ENCODE measurements at regions not wholly inside any gene's neighbourhood (a gene's known extent, or its start where the extent isn't known, plus 50 kb on each side); places are given as distances from the start of the nearest gene placed in this dataset.
"Not testable (repeated sequence)": the region's sequence is repeated elsewhere in the genome, so short reads cannot be mapped to it uniquely, and the experiment has no call there.

- H3K4me1 Mint-ChIP-seq (ENCODE audit: low read depth): peaks cover 50% of the 10 kb centered on the region
- no peaks in the 10 kb centered on the region for H3K9me3 Mint-ChIP-seq
- H3K27me3 Mint-ChIP-seq (ENCODE audit: low read depth): no peaks in the 10 kb centered on the region
- H3K27ac Mint-ChIP-seq: no peak overlapping the region
- intact Hi-C loops (cut with micrococcal nuclease): loop anchor here (10.0 kb wide), 1 partner anchor 59 kb away; no protein-coding TSS in a partner anchor
- CTCF ChIA-PET: no interaction called here
- no peak overlapping the region for H3K4me3 Mint-ChIP-seq
- peaks cover 13% of the 10 kb centered on the region for H3K36me3 Mint-ChIP-seq (ENCODE audit: low read depth)
- no peak for DNase-seq
Observed at GRCh38 chr18:46236156-46236555, 132.0 kb downstream of the HAUS1 start.

GRCh38 chr18:46237891-46238290, 133.7 kb downstream of the HAUS1 start:
- no peak for DNase-seq
- CTCF ChIA-PET: no interaction called here
- H3K27ac Mint-ChIP-seq: no peak overlapping the region
- no peaks in the 10 kb centered on the region for H3K9me3 Mint-ChIP-seq
- intact Hi-C loops (cut with micrococcal nuclease): loop anchor here (10.0 kb wide), 1 partner anchor 57 kb away; no protein-coding TSS in a partner anchor
- no peaks in the 10 kb centered on the region for H3K27me3 Mint-ChIP-seq (ENCODE audit: low read depth)
- no peak overlapping the region for H3K4me3 Mint-ChIP-seq
- H3K36me3 Mint-ChIP-seq (ENCODE audit: low read depth): peaks cover 13% of the 10 kb centered on the region
- peaks cover 44% of the 10 kb centered on the region for H3K4me1 Mint-ChIP-seq (ENCODE audit: low read depth)

- H3K27me3 Mint-ChIP-seq (ENCODE audit: low read depth): no peaks in the 10 kb centered on the region
- no peak for DNase-seq
- no peak overlapping the region for H3K4me3 Mint-ChIP-seq
- H3K4me1 Mint-ChIP-seq (ENCODE audit: low read depth): peaks cover 44% of the 10 kb centered on the region
- CTCF ChIA-PET: interaction anchor here (1.0 to 1.5 kb wide), 3 partner anchors 18 to 66 kb away, joined by 3 to 7 read pairs (median 4); a partner anchor contains a TSS
- H3K36me3 Mint-ChIP-seq (ENCODE audit: low read depth): peaks cover 12% of the 10 kb centered on the region
- H3K27ac Mint-ChIP-seq: no peak overlapping the region
- intact Hi-C loops (cut with micrococcal nuclease): loop anchor here (10.0 kb wide), 1 partner anchor 55 kb away; no protein-coding TSS in a partner anchor
- H3K9me3 Mint-ChIP-seq: no peaks in the 10 kb centered on the region
Observed at GRCh38 chr18:46239549-46239948, 135.4 kb downstream of the HAUS1 start.

GRCh38 chr18:46239998-46240397, 135.8 kb downstream of the HAUS1 start:
- Mint-ChIP-seq H3K27me3 (ENCODE audit: low read depth) (no peaks in the 10 kb centered on the region), H3K4me1 (ENCODE audit: low read depth) (peaks cover 43% of the 10 kb centered on the region), H3K27ac (no peak overlapping the region), H3K4me3 (no peak overlapping the region), H3K36me3 (ENCODE audit: low read depth) (peaks cover 12% of the 10 kb centered on the region), H3K9me3 (no peaks in the 10 kb centered on the region)
- no peak for DNase-seq
- intact Hi-C loops (cut with micrococcal nuclease): loop anchor here (10.0 kb wide), 1 partner anchor 55 kb away; no protein-coding TSS in a partner anchor
- CTCF ChIA-PET: interaction anchor here (0.9 to 1.5 kb wide), 4 partner anchors 19 to 137 kb away, joined by 3 to 7 read pairs (median 4); a partner anchor contains a TSS

GRCh38 chr18:46241393-46241792, 137.2 kb downstream of the HAUS1 start:
- Mint-ChIP-seq H3K4me1 (ENCODE audit: low read depth) (peaks cover 44% of the 10 kb centered on the region), H3K36me3 (ENCODE audit: low read depth) (peaks cover 12% of the 10 kb centered on the region)
- intact Hi-C loops (cut with micrococcal nuclease); H3K4me3 Mint-ChIP-seq; H3K27me3 Mint-ChIP-seq (ENCODE audit: low read depth); H3K27ac Mint-ChIP-seq; CTCF ChIA-PET; H3K9me3 Mint-ChIP-seq; DNase-seq: not testable (repeated sequence)

GRCh38 chr18:46242183-46242582, 138.0 kb downstream of the HAUS1 start:
- Mint-ChIP-seq H3K27ac (no peak overlapping the region), H3K4me1 (ENCODE audit: low read depth) (peaks cover 46% of the 10 kb centered on the region), H3K9me3 (no peaks in the 10 kb centered on the region), H3K27me3 (ENCODE audit: low read depth) (no peaks in the 10 kb centered on the region), H3K4me3 (no peak overlapping the region), H3K36me3 (ENCODE audit: low read depth) (peaks cover 10% of the 10 kb centered on the region)
- intact Hi-C loops (cut with micrococcal nuclease): no loop called here
- CTCF ChIA-PET: no interaction called here
- DNase-seq: no peak

- CTCF ChIA-PET: interaction anchor here (0.6 kb wide), 1 partner anchor 22 kb away, joined by 3 read pairs; no protein-coding TSS in a partner anchor
- H3K4me1 Mint-ChIP-seq (ENCODE audit: low read depth): peaks cover 48% of the 10 kb centered on the region
- peaks cover 5% of the 10 kb centered on the region for H3K36me3 Mint-ChIP-seq (ENCODE audit: low read depth)
- H3K9me3 Mint-ChIP-seq: no peaks in the 10 kb centered on the region
- no peak overlapping the region for H3K27ac Mint-ChIP-seq
- intact Hi-C loops (cut with micrococcal nuclease): no loop called here
- H3K4me3 Mint-ChIP-seq: no peak overlapping the region
- DNase-seq: no peak
- H3K27me3 Mint-ChIP-seq (ENCODE audit: low read depth): no peaks in the 10 kb centered on the region
Observed at GRCh38 chr18:46243095-46243494, 138.9 kb downstream of the HAUS1 start.

- intact Hi-C loops (cut with micrococcal nuclease): loop anchor here (2.0 kb wide), 1 partner anchor 13 kb away; no protein-coding TSS in a partner anchor
- CTCF ChIA-PET: interaction anchor here (0.6 kb wide), 1 partner anchor 22 kb away, joined by 3 read pairs; no protein-coding TSS in a partner anchor
Observed at GRCh38 chr18:46243673-46244072, 139.5 kb downstream of the HAUS1 start.

GRCh38 chr18:46246101-46246500, 141.9 kb downstream of the HAUS1 start:
- H3K4me1 Mint-ChIP-seq (ENCODE audit: low read depth): peaks cover 59% of the 10 kb centered on the region
- DNase-seq: no peak
- no peaks in the 10 kb centered on the region for H3K27me3 Mint-ChIP-seq (ENCODE audit: low read depth)
- no peaks in the 10 kb centered on the region for H3K9me3 Mint-ChIP-seq
- intact Hi-C loops (cut with micrococcal nuclease): no loop called here
- CTCF ChIA-PET: interaction anchor here (1.8 kb wide), 1 partner anchor 73 kb away, joined by 8 read pairs; a partner anchor contains a TSS
- peaks cover 10% of the 10 kb centered on the region for H3K36me3 Mint-ChIP-seq (ENCODE audit: low read depth)
- H3K4me3 Mint-ChIP-seq: no peak overlapping the region
- H3K27ac Mint-ChIP-seq: peak overlapping the region; percentile 33

More at GRCh38 chr18:46243673-46244072, 139.5 kb downstream of the HAUS1 start:
- Mint-ChIP-seq H3K4me3 (no peak overlapping the region), H3K9me3 (no peaks in the 10 kb centered on the region), H3K36me3 (ENCODE audit: low read depth) (peaks cover 7% of the 10 kb centered on the region), H3K4me1 (ENCODE audit: low read depth) (peaks cover 51% of the 10 kb centered on the region), H3K27me3 (ENCODE audit: low read depth) (no peaks in the 10 kb centered on the region), H3K27ac (no peak overlapping the region)
- DNase-seq: no peak

GRCh38 chr18:46247942-46248341, 143.8 kb downstream of the HAUS1 start:
- peak overlapping the region; percentile 88 for H3K27ac Mint-ChIP-seq
- intact Hi-C loops (cut with micrococcal nuclease): no loop called here
- H3K36me3 Mint-ChIP-seq (ENCODE audit: low read depth): peaks cover 11% of the 10 kb centered on the region
- no peaks in the 10 kb centered on the region for H3K9me3 Mint-ChIP-seq
- H3K27me3 Mint-ChIP-seq (ENCODE audit: low read depth): no peaks in the 10 kb centered on the region
- H3K4me1 Mint-ChIP-seq (ENCODE audit: low read depth): peaks cover 64% of the 10 kb centered on the region
- CTCF ChIA-PET: interaction anchor here (1.1 to 2.6 kb wide), 2 partner anchors 34 to 75 kb away, joined by 3 to 6 read pairs; a partner anchor contains a TSS
- no peak for DNase-seq
- no peak overlapping the region for H3K4me3 Mint-ChIP-seq

GRCh38 chr18:46250084-46250811, 146.1 kb downstream of the HAUS1 start:
- Mint-ChIP-seq H3K4me3 (peak overlapping the region; percentile 60), H3K27me3 (ENCODE audit: low read depth) (no peaks in the 10 kb centered on the region), H3K27ac (peak overlapping the region; percentile 88), H3K4me1 (ENCODE audit: low read depth) (peaks cover 58% of the 10 kb centered on the region), H3K36me3 (ENCODE audit: low read depth) (peaks cover 25% of the 10 kb centered on the region), H3K9me3 (no peaks in the 10 kb centered on the region)
- peak; percentile 66 for DNase-seq
- CTCF ChIA-PET: interaction anchor here (0.7 to 2.8 kb wide), 5 partner anchors 30 to 575 kb away, joined by 3 to 12 read pairs (median 4); a partner anchor contains a TSS
- intact Hi-C loops (cut with micrococcal nuclease): loop anchor here (1.0 to 5.0 kb wide), 6 partner anchors 27 to 872 kb away; partner anchors contain the start of gene HAUS1

GRCh38 chr18:46250812-46251173, 146.6 kb downstream of the HAUS1 start:
- CTCF ChIA-PET: interaction anchor here (0.7 to 2.8 kb wide), 4 partner anchors 30 to 575 kb away, joined by 3 to 12 read pairs (median 6); a partner anchor contains a TSS
- H3K27ac Mint-ChIP-seq: peak overlapping the region; percentile 88
- no peaks in the 10 kb centered on the region for H3K9me3 Mint-ChIP-seq
- intact Hi-C loops (cut with micrococcal nuclease): loop anchor here (1.0 to 5.0 kb wide), 6 partner anchors 27 to 872 kb away; partner anchors contain the start of gene HAUS1
- H3K27me3 Mint-ChIP-seq (ENCODE audit: low read depth): no peaks in the 10 kb centered on the region
- H3K36me3 Mint-ChIP-seq (ENCODE audit: low read depth): peaks cover 27% of the 10 kb centered on the region
- peaks cover 57% of the 10 kb centered on the region for H3K4me1 Mint-ChIP-seq (ENCODE audit: low read depth)
- DNase-seq: no peak
- no peak overlapping the region for H3K4me3 Mint-ChIP-seq

All from activated naive CD4-positive, alpha-beta T cell treated with anti-CD3 and anti-CD28 coated beads for 36 hours (primary cell).